GM19463 (cell line): ENCODE measurements at regions not wholly inside any gene's neighbourhood (a gene's known extent, or its start where the extent isn't known, plus 50 kb on each side); places are given as distances from the start of the nearest gene placed in this dataset.

ENCODE experiments used
- ATAC-seq: cut with Tn5 transposase; IDR thresholded peaks from one replicate; pipeline ENCODE4 v1.9.1; 2021; ENCODE audit warnings: mild to moderate bottlenecking, moderate library complexity; ENCODE audit not compliant: unreplicated experiment

DNA sequence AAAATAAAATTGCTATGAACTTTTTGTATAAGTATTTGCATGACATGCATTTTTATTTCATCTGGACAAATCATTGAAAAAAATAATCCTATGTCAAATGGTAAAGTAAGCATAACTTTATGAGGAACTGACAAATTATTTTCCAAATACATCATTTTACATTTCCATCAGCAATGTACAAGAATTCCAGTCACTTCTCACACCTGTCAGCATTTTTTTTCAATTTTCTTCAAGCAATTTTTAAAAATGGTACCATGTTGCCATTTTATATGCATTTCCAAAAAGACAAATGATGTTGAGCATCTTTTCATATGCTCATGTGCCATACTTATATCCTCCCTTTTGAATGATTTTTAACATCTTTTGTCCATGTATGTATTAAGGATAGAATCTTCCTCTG, 961.7 kb upstream of the PIK3C3 start:
- ATAC-seq: no peak

- no peak for ATAC-seq
These were observed 967.5 kb upstream of the PIK3C3 start for GRCh38 chr18:40987581-40987980.

DNA sequence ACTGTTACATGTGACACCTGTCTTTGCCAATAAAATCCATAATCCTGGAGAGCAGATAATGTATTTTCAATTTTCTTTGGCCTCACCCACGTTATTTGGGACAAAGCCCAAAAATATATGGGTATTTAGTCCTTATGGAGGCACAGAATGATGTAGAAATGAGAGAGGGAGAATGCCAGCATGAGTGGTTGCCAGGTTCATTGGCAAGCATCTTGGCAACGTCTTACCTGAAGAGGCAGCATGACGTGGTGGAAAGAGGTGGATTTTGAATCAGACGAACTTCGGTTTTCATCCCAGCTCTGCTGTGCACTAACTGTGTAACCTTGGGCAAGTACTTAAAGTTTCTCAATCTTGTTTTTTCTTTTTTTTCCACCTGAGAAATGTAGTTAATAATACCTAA, 969.6 kb upstream of the PIK3C3 start:
- ATAC-seq: no peak

DNA sequence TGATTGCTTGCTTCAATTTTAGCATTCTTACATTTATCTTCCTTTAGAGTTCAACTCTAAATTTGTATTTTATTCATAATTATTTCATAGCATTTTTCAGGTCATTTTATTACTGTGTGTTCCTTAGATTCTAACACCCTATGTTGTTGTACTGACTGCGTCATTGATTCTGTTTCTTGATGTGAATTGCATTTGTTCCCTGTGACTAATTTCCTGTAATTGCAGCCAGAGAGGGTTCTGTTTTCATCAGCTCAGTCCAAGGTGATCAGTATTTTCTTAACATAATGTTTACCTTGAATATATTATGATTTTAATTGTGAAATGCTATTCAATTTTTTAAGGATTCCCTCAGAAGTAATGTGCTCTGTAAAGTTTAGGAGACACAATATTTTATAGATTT, 970.2 kb upstream of the PIK3C3 start:
- ATAC-seq: no peak

GRCh38 chr18:40983835-40984234, 971.2 kb upstream of the PIK3C3 start:
- ATAC-seq: no peak

DNA sequence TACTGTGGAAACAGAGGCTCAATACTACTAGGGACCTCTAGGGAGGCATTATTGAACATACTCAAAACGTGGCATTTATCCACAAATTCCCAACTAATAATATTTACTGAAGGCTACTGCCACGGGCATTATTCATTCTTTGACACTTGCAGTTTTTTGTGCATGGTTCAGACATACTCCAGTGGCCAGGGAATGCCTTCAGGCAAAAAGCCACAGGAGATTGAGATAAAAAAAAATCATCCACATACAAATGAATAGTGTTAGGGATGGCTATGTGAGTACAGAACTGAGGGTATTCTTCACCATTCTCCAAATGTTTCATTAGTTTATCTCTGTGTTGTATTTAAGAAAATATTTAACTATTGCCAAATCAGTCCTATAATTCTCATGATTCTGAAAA, 974.9 kb upstream of the PIK3C3 start:
- no peak for ATAC-seq

DNA sequence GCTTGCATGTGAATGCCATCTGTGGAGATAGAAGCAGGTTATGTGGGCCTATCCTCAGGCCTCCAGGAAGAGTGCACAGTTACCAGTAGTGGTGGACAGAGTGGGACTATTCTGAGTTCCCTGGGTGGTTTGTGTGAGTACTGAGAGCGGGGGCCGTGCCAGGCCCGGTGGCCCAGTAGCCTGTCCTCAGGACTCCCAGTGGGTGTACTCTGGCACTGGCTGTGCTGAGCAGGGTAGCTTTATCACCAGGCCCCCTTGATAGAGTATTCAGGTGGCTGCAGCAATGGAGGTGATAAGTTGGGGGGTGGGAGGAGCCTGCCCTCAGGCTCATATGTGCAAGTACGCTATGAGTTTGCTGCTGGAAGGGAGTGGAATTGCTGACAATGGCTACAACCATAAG, 979.0 kb upstream of the PIK3C3 start:
- ATAC-seq: no peak

DNA sequence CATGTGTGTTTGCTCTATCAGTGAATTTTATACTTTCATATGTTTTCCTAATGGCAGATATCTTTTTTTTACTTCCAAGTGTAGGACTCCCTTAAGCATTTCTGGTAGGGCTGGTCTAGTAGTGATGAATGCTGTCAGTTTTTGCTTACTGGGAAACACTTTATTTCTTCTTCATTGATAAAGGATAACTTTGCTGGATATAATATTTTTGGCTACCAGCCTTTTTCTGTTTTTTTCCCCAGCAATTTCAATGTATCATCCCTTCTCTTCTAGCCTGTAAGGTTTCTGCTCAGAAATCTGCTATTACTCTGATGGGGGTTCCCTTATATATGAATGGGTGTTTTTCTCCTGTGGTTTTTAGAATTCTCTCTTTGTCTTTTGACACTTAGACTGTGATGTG, 980.6 kb upstream of the PIK3C3 start:
- ATAC-seq: no peak

DNA sequence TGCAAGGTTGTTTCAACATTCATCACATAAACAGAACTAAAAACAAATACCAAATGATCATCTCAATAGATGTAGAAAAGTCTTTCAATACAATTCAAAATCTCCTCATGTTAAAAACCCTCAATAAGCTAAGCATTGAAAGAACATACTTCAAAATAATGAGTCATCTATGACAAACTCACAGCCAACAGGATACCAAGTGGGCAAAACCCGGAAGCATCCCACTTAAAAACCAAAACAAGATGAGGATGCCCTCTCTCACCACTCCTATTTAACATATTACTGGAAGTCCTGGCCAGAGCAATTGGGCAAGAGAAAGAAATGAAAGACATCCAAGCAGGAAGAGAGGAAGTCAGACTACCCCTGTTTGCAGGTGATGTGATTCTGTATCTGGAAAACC, 992.2 kb upstream of the PIK3C3 start:
- no peak for ATAC-seq

- ATAC-seq: no peak
These were observed 997.4 kb upstream of the PIK3C3 start for GRCh38 chr18:40957533-40958070.

DNA sequence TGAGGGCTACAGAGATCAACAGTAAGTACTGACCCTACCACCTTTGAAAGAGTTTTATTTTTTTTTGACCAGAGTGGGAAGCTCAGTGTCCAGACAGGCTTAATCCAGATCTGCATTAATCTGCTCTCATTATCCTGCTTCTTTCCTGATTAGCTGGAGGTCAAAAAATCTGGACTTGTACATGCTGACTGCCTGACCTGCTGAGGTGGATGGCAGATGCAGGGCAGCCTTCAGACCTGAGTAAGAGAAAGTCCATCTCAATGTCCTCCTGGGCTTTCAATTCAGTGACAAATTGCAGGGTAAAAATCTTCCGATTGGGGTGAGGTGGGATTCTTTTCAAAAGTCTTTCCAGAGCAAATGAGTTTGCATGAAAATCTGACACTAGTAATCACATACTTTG, 998.8 kb upstream of the PIK3C3 start:
- no peak for ATAC-seq

GRCh38 chr18:40955351-40955750, 999.7 kb upstream of the PIK3C3 start:
- ATAC-seq: no peak

DNA sequence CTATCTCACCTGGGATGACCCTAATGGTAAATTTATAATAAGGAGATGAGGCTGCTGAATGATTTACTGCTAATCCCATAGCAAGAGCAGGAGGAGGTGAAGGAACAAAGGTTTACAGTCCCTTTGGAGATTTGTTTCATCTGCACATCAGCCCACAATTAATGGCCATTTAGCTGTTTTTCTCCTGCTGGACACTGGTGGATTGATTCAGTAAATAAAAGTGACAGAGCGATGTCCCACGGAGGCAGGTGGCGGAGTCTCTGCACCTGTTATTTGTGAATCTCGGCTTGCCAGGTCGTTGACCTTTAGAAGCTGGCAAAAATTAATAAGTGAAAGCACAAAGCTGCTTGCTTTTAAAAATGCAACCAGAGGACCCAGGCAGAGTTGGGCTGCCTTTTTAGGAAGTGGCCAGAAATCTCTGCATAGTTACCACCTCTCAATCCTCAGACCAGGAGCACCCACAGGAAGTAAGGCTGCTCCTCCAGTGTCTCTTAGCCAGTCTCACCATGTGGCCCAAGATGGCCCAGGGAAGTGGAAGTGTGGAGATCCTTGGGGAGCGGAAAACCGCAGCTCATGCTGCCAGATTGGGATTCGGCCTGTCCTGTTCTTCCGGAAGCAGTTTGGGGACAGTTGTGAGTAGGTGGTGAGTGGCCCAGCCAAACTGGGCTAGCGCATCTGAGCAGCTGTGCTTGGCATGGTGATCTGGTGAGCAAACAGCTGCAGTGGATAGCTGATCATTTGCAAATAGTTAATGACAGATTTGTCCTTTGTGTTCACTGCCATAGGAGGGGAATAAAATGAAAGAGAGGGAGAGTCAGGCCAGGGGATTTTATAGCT, 1005.7 kb upstream of the PIK3C3 start:
- no peak for ATAC-seq

GRCh38 chr18:40944576-40944975, 1010.5 kb upstream of the PIK3C3 start:
- ATAC-seq: no peak

DNA sequence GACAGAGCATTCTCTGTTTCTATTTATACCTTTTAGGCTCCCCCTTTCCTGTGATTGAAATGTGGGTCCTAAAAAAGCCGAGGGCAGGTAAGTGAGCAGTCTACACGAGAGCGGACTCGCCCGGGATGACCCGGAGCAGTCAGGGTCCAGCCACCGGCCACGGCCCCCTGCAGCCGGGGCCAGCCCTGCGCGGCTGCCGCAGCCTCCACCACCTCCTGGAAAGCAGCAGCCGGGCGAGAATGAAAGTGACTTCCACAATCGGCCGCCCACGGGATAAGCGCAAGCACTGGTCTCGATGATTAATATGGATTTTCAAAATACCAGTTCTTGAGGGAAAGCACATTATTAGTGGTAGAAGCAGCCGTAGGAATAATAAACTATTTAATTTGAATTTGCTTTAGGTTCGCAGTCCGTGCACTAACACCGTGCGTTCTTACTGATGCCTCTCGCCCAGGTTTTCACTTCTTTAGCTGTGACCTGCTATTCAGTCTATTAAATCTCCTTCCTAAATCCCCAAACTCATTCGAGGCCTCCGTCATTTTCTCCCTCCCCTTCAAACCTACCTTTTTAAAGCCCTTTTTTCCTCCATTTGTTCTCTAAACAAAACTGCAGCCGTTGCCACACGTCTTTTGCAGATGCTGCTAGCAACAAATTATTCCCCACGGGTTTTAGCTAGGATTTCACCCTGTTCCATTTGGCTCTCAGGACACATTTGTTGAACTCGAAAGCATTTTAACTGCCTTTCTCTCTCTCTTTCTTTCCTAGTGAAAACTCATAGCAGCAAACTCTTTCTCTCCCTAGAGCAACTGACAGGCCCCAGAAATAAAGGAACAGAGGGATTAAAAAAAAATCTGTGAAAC, 1015.1 kb upstream of the PIK3C3 start:
- no peak for ATAC-seq

DNA sequence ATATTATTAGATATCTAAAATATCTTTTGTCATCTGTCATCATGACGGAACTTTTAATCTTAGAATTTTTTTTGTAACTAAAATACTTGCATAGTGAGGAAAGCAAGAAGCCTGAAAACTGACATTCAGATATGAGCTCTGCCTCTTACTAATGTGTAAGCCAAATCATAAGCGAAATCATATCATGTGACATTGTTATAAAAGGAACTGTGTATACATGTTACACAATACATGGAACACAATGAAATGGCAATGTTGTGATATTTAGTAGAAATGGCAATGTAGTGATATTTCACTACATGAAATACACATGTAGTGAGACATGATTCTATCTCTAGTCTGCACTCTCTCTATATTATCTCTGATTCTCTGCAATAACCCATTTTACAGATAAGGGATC, 1016.4 kb upstream of the PIK3C3 start:
- ATAC-seq: no peak

DNA sequence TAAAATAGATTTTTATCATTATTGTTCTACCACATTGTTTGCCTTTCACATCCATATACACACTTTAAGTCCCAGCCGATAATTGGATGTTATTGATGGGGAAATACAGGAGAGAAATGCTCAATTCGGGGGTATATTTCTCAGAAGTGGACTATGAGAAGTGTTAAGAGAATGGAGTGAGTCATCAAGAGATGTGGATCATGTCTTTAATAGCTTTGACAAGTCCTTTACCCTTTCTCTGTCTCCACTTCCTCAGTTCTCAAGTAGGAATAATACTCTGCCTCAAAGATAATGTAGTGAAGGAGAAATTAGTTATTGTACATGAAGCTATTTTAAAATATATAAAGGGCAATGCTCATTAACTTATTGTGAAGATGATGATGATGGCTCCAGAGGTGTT, 1017.6 kb upstream of the PIK3C3 start:
- ATAC-seq: no peak

- ATAC-seq: no peak
These were observed 1019.6 kb upstream of the PIK3C3 start for GRCh38 chr18:40935423-40935822.

GRCh38 chr18:40932862-40933261, 1022.2 kb upstream of the PIK3C3 start:
- no peak for ATAC-seq

- ATAC-seq: no peak
These were observed 1024.7 kb upstream of the PIK3C3 start for GRCh38 chr18:40930211-40930882.

DNA sequence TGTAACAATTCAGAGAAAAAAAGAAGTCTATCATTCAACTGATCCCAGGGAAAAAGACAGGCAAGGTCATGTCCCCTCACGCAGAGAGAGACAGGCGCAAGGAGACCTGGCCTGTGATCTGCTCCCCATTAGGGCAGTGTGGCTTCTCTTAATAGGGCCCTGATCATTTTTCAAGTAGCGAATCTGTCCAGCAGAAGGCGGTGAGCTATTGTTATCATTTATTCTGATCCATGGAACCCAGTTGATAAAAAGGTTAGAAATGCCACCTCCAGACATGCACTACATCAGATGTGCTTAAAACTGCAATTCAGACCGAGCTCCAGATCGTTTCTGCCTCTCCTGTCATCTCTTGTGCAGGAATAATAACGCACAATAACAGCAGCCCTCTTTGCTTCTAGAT, 1025.6 kb upstream of the PIK3C3 start:
- ATAC-seq: no peak
